ENCODE measurements at regions not wholly inside any gene's neighbourhood (a gene's known extent, or its start where the extent isn't known, plus 50 kb on each side); places are given as distances from the start of the nearest gene placed in this dataset.

DNA sequence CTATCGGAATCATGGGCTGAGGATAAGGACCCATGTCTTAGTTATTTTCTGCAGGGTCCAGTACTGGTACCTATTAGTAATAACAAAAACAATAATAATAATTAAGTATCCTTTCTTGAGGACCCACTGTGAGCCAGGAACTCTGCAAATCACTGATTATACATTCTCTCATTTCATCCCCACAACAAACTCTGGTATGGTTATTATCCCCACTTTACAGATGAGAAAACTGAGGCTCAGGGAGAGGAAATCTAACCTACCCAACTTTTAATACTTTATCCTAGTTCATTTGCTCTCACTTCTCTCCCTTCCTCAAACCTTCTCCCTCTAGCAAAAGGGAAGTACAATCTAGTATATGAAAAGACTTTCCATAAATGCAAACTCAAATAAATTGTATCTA, 528.4 kb upstream of the PROK2 start:
- TF ChIP-seq, protein P1, sequence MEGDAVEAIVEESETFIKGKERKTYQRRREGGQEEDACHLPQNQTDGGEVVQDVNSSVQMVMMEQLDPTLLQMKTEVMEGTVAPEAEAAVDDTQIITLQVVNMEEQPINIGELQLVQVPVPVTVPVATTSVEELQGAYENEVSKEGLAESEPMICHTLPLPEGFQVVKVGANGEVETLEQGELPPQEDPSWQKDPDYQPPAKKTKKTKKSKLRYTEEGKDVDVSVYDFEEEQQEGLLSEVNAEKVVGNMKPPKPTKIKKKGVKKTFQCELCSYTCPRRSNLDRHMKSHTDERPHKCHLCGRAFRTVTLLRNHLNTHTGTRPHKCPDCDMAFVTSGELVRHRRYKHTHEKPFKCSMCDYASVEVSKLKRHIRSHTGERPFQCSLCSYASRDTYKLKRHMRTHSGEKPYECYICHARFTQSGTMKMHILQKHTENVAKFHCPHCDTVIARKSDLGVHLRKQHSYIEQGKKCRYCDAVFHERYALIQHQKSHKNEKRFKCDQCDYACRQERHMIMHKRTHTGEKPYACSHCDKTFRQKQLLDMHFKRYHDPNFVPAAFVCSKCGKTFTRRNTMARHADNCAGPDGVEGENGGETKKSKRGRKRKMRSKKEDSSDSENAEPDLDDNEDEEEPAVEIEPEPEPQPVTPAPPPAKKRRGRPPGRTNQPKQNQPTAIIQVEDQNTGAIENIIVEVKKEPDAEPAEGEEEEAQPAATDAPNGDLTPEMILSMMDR (IDR thresholded peaks at IDR 0.05): no peak
- TF ChIP-seq POLR2A (IDR thresholded peaks at IDR 0.05; ENCODE audit: low read depth): no peak

Measured in esophagus muscularis mucosa (tissue), 3 donors.